ENCODE measurements at regions not wholly inside any gene's neighbourhood (a gene's known extent, or its start where the extent isn't known, plus 50 kb on each side); places are given as distances from the start of the nearest gene placed in this dataset.

DNA sequence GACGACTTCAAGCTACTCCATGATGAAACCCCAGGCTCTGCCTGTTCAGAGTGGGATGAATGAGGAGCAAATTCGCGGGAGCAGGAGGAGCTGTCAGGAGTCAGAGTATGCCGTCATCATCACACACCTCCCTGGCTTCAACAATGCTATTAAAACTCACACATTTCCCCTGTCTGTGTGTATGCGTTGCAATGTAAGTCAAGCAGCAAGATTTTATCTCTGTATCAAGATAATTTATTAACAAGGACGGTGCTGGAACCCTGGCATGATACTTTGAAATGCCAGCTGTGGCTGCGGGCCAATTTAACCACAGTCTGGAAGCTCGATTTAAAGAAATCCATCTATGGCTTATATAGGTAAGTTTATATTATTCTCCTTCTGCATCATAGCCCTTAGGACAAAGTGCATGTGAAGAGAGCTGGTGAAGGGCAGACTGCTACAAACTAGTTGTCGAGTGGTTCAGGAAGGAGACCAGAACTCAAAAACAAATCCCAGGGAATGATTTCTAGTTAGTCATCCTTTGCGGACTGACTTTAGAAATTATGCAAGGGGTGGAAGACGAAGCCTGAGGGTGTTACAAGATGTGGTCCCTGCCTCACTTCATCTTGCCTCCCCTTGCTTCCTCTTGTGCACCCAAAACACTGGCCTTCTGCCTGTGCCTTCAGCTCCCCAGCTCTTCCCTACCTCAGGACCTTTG lies 486.5 kb downstream of the COG6 start:
- TF ChIP-seq GATA3 (IDR thresholded peaks at IDR 0.05; ENCODE audit: low read depth, low read length) (no peak), GATA2 (IDR thresholded peaks at IDR 0.05; ENCODE audit: low read depth, low read length) (peak; percentile 46; the same call in 1 of the 2 replicates)

Data from SH-SY5Y (cell line).